Embryonic facial prominence (tissue), 1 donor: ENCODE measurements at regions not wholly inside any gene's neighbourhood (a gene's known extent, or its start where the extent isn't known, plus 50 kb on each side); places are given as distances from the start of the nearest gene placed in this dataset.

ENCODE experiments used
- DNase-seq: peaks from one replicate; pipeline ENCODE4 v3.0.0-alpha.2; 2016; ENCODE audit errors: extremely low spot score

DNA sequence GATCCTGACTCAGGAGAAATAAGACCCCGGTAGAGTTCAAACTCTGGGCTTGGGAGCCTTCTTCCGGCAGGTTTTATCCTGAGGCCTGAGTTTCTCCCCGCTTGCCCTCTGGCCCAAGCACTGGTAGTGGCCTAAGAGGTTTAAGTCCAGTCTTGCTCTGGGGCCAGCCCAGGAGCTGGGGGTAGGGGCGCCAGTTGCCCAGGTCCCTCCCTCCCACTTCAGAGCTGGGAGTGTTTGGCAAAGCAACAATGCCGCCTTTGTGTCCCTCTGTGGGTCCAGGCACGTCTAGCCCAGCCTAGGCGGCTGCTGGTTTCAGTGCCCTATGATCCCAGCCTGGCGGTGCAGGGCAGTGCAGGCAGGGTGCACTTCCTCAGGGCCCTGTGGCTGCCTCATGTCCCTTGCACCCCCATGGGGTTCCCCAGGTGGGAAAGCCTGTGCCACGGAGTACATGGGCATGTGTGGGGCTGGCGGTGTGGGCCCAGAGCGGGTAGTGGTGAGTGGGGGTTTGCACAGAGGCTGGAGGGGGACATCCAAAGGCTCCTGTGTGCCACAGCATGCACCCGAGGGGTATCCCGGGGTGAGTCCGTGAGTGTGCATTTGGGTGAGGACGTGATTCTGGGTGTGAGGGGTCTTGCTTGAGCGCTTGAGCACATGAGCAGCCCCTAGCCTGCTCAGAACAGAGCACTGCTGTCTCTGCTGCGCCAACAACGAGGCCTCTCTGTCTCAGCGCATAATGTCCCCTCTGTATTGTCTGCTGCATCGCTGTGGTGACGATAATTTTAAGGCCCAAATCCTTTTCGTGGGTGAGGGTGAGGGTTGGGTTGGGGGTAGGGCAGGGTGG is 61.7 kb upstream of the PSD2 start:
- no peak for DNase-seq

DNA sequence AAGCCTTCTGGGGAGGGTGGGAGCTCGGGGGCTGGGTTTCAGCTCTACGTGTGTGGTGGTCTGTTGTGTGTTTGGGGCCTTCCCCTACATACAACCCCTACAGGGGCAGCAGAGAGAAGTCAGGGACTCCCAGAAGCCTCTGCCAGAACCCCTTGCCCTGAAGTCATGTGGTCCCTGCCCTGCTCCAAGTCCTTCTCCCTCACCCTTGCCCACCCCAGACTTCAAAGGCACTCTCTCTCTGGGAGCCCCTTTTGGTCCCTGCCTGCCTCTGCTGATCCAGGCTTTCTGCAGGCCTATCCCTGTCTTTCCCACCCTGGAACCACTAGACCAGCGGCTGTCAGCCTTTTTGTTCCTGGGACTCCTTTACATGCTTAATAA is 61.1 kb upstream of the PSD2 start:
- DNase-seq = no peak

DNA sequence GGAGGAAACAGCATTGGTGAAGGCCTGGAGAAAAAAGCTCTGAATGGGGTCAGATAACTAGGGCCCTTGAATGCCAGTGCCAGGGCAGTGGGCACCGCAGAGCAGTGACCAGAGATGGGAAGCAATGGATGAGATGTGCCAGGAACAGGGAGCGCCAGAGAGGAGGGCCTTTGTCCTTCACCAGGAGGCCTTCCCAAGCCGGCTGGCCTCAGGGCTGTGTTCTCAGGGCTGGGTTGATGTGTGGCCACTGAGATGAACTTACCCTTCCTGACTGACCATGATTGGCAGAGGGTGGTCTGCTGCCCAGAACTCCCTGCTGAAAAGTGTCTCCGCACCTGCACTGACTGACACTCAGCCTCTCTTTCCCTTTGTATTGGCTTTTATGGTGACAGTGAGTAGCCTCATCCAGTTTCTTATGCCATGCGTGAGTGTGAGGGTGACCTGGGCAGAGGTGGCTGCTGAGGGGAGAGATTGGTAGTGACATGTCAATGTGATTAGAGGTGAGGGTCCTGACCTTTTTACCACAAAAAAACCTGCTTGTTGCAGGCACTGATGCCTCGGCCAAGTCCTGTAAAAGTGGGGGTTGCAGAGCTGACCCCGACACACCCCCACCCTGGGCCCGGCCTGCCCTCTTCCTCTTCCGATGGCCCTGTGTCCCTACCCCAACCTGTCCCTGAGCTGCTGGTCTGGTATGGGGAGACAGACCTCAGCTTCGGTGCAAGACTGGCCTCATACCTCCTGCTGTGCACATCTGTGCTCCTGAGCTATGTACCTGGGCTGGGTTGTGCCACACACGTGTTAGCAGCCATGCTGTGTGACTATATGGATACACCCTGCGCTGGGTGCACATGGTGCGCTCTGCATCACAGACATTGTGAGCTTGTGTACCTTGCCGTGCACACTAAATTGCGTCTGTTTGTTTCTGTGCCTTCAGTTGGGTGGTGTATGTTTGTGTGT is 57.1 kb upstream of the PSD2 start:
- no peak for DNase-seq

DNA sequence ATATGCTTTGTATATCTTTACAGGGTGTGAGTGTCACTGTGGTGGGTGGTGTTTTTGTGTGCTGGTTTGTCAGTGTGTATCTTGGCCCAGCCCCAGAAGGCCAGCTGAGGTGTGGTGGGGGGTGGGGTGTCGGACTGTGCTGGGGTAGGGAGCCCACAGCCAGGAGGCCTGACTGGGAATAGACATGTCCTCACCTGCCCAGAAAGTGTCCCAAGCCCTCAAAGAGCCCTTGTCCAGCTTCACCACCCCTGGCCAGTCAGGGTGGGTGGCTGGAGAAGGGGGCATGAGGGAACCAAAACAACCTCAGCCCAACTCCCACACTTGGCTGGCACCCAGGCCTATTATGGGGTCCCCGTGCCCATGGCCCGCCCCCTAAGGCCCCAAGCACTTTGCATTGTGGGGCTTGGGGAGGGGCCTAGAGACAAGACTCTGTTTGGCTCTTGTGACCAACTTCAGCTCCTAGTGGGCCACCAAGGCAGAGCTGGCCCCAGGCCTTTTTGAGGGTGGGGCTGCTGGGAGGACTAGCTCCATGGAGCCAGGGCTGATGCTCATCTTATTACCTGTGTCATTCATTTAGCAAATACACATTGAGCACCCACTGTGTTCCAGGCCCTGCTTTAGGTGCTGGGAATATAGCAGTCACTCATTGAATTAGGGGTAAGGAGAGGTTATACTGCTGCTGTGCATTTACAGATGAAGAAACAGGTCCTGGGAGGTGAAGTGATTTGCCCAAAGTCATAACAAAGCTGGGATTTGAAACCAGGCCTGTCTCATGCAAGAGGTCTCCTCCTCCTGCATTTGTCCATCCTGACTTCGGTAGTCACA is 56.2 kb upstream of the PSD2 start:
- DNase-seq = no peak

DNA sequence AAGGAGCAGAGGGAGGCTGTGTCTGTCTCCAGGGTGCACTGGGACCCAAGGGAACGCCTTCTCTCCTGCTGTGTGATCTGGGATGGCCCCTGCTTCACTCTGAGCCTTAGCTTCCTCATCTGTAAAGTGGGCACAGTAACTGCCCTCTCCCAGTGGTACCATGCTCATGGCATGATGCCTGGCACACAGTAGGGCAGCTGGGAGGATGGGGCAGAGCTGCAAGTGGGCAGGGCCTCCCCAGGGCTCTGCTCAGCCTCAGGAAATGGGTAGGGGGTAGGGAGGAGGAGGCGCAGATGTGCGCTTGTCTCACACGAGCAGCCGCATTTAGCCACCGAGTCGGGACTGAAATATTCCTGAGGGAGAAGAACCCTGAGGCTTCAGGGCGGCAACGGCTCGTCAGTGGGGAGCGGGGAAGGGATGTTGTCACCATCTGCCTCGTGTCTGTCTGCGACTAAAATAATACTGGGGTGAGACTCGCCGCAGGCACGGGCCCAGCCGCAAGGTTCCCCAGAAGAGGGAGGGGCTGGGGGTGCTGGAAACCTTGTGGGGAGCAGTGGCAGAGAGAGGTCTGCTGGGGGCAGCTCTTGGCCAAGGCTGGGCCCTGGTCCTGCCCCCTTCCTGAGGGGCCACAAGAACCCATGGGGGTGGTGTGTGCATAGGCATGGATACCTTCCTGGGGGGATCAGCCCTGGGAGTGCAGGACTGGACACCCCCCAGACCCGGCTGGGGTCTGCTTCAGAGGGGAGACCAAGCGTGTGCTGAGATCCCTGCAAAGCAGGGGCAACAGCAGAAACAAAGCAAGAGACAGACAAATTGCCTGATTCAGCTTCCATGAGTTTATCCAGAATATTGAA is 55.2 kb upstream of the PSD2 start:
- no peak for DNase-seq

DNA sequence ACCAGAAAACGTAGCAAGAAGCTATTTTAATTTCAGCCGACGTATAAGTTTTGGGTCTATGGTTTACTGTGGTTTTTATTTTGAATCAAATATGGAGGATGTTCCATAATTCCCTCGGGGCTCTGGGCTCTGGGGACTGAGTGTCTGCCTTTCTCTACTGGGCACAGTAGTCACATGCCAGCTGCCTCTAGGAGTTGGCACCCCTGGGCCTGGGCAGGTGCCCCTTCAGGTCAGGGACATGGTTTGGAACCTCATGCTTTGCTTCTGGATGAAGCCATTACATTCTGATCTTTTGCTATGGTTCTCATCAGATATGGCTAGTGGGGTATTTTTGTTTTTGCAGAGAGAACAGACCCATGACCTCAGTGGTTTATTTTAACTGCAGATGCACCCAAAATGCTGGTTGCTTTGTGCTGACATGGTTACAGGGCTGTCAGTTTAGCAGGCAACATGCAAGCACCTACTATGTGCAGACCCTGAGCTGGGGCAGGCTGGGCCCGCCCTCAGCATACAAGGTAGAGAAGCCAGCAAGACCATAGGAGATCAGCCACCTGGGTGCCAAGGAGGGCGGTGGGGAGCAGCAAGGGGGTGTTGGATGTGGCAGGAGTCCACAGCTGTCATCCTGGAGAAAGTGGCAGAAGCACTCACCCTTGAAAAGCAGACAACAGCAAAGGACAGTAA is 54.5 kb upstream of the PSD2 start:
- DNase-seq = no peak

DNA sequence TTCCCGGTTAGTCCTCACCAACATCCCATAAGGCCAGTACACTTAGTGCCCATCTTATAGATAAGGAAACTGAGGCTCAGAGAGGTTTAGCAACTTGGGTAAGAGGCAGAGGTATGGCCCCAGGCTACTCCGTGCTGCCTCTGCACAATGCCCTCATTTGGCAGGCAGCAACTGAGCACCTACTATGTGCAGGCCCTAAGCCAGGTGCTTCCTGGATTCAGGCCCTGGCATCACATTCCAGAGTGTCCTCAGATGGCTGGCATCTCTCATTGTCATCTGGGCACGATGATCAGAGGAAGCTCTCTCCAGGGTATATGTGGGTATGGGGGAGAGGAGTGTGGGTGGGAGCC is 53.8 kb upstream of the PSD2 start:
- no peak for DNase-seq

DNA sequence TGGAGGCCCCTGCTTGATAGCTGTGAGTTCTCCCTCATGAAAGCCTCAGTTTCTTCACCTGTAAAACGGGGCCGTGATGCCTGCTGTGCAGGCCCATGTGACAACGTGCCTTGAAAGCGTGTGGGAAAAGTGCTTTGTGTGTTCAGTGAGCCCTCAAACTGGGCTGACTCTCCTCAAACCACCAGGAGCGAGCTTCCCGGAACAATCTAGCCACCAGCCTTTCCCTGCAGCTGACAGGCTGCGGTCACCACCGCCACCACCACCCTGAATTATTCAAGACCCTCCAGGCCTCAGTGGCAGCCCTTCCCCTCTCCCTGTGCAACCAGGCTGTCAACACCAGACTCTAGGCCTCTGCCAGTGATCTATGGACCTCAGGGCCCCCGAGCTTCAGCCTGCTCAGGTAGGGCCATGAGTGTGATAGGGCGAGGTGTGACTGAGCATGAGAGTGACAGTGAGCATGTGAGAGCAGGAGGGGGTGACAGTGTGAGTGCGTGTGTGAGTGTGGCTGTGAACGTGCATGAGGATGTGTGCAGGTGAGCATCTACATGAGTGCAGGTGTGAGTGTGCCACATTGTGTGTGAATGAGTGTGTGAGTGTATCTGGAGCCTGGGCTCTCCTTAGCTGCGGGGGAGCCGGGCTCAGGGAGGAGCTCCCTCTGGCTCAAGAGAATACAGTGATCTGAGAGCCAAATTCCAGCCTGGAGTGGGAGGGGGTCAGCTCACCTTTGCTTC is 53.3 kb upstream of the PSD2 start:
- DNase-seq = no peak

DNA sequence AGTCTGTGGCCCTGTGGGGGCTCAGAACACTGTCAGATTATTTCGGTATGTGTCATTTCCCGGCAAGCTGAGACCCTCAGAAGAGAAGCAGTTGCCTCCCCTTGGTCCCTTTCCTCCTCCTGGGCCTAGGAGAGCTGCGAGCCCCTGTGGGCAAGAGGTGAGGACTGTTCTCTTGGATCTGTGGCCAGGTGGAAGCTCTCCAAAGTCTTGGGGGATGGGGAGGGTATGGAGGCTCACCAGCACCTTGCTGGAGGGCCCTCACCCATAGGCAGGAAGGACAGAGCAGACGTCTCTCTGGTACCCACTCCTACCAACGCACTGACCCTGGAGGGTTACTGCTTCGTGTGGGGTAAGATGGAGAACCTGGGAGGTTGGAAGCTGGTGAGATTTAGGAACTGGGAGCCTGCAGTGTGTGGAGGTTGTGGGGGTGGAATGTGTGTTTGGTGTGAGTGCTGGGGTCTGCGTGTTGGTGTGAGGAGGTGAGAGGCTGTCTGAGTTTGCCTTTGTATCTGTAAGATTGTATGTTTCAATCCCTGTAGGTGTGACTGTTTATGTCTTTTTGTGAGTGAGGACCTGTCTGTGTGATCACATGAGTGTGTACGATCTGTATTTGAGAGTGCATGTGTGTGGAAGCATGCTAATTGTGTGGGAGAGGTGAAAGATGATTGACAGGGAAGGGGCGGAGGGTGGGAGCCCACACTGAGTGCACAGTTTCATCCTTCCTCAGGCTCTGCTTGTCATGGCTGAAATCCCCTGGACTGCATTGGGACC is 52.4 kb upstream of the PSD2 start:
- no peak for DNase-seq

DNA sequence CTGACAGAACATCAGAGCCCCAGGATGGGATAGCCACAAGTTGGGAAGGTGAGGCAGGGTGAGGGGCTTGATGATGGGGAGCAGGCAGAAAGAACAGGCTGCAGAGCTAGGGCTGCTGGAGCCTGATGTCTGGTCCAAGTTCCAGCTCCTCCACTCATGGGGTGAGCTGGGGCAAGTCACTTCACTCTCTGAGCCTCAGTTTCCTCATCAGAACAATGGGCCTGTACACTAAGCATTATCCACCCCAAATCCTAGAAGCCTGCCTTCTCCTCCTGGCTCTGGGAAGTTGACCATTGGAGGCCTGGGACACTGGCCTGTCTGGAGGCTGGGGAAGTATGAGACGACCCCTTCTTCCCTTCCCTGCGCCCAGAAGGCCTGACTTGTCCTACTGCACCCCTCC is 51.8 kb upstream of the PSD2 start:
- DNase-seq = no peak

DNA sequence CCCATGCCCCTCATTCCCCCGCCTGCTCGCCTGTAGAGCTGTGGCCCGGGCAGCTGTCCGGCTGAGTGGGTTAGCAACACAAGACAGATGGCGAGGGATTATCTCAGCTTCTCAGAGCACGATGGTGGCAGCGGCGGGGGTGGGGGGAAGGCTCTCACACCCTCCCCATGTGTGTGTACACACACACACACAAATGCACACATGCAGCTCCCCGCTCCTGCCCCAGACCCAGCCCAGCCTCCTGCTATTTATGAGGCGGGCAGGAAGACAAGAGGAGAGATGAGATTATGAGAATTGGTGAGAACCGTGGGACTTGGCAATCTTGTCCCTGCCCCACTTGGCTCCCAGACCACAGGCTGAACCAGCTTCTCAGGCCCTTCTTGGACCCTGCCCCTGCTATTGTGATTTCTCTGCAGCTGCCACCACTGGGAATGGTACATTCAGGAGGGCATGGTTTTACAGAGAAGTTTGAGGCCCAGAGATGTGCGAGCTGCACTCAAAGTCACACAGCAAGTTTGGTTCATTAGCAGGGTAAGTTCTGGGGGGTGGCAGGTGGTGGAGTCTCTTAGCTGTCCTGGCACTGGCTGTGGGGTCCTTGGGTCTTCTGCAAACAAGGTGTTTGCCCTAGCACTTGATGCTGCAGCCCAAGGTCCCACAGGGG is 51.0 kb upstream of the PSD2 start:
- DNase-seq = no peak

DNA sequence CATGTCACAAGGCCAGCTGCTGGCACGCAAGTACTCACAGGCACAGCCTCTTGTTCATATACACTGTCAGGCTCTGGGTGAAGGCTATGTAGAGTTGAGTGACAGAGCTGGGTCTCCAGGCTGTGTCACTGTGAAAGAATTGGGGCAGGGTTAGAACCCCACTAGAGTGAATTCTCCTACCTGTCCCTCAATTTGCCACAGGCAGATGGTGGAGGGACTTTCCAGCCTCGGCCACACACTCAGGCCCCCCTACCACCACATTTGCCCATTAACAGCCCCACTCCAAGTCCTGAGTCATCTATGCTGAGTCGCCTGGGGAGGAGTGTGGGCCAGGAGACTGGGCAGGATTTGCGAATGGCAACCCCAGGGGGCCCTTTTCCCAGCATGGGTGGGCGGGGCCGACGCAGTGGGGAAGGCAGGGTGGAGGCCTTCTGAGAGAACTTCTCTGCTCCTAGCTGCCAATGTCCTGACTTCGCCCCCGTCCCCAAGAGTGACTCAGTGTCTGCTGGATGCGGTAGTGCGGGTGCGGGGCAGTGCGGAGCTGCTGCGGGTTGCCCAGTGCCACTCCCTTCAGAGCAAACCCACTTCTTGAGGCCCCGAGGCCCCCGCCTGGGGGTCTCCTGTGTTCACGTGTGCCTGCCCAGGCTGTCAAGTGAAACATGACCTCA is 50.3 kb upstream of the PSD2 start:
- no peak for DNase-seq

DNA sequence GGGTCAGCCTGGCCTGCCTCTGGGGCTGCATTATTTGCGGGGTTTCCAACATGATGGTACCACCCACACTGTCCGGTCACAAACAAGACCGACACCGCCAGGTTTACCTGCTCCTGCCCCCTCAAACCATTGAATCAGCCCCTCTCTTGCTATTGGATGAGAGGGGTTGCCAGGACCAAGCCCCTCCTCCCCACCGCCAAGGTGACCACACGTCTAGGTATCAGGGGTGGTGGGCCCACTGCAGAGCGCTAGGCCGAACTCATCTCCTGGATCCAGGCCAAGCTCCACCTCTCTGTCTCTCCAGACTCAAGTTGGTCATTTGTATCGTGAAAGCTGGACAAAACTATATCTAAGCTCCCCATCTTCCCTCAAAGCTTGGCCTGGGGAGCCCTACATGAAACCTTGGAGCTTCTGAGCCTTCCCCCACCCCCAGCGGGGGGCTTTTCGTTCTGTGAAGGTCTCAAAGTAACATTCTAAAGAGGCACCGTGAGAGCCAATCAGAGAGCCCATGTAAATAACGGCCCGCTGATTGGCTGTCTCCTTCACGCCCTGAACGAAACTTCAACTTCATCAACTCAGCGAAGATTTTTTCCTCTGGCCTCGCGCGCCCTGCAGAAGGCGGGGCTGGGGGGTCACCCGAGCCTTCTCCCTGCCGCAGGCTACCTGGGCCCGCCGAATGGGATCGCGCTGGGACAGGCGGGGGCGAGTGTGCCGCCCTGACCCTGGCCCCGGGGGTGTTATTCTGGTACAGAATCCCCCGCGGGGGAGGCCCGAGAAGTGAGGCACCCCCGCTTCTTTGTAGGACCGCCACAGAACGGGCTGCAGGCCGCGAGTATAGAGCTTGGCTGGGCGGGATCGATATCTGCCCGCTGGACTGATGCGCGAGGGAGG is 49.6 kb upstream of the PSD2 start:
- DNase-seq = peak; percentile 76
